OCI-LY3 (cell line): ENCODE measurements at regions not wholly inside any gene's neighbourhood (a gene's known extent, or its start where the extent isn't known, plus 50 kb on each side); places are given as distances from the start of the nearest gene placed in this dataset.

Source experiments
- H2AFZ ChIP-seq: fragments of 200-600, 300-600 bp; shearing (Covaris generic); 2 replicates; pipeline ENCODE4 v1.6.0; 2014; ENCODE audit warnings: antibody characterized with exemption, low read depth, low read length
- H3K27ac ChIP-seq: fragments of 200-600, 300-600 bp; sonication (generic); 2 replicates; pipeline ENCODE4 v1.5.1; 2014; ENCODE audit warnings: mild to moderate bottlenecking, low read length, moderate library complexity, mixed read lengths
- H3K27me3 ChIP-seq: fragments of 200-600, 300-600 bp; sonication (generic); 2 replicates; pipeline ENCODE4 v1.6.1; 2014; ENCODE audit warnings: low read depth, low read length, mixed read lengths
- H3K36me3 ChIP-seq: fragments of 200-600, 300-600 bp; sonication (generic); replicated peaks from 2 replicates; pipeline ENCODE3; 2014; ENCODE audit warnings: low read depth, low read length, mixed read lengths
- H3K4me1 ChIP-seq: fragments of 300-600, 200-600 bp; sonication (generic); 2 replicates; pipeline ENCODE4 v1.6.1; 2014; ENCODE audit warnings: low read length, mixed read lengths
- H3K4me2 ChIP-seq: fragments of 200-600, 300-600 bp; sonication (generic); 2 replicates; pipeline ENCODE4 v1.6.1; 2014; ENCODE audit warnings: low read length, mixed read lengths
- H3K4me3 ChIP-seq: fragments of 300-600, 200-600 bp; sonication (generic); 2 replicates; pipeline ENCODE4 v1.5.1; 2014; ENCODE audit warnings: antibody characterized with exemption, mild to moderate bottlenecking, low read length, moderate library complexity
- H3K79me2 ChIP-seq: fragments of 300-600, 200-600 bp; shearing (Covaris generic); 2 replicates; pipeline ENCODE4 v1.6.1; 2014; ENCODE audit warnings: mild to moderate bottlenecking, low read length, mixed read lengths
- H3K9ac ChIP-seq: fragments of 300-600, 200-600 bp; shearing (Covaris generic); 2 replicates; pipeline ENCODE4 v1.6.0; 2014; ENCODE audit warnings: mild to moderate bottlenecking, low read length, moderate library complexity
- H3K9me3 ChIP-seq: fragments of 200-600, 300-600 bp; shearing (Covaris generic); 2 replicates; pipeline ENCODE4 v1.6.1; 2014; ENCODE audit warnings: low read length, mixed read lengths; ENCODE audit not compliant: insufficient read depth
- H4K20me1 ChIP-seq: fragments of 200-600, 300-600 bp; sonication (generic); 2 replicates; pipeline ENCODE4 v1.6.1; 2016; ENCODE audit warnings: low read length, mixed read lengths; ENCODE audit not compliant: insufficient read depth
- CTCF ChIP-seq: fragments of 200-600, 300-600 bp; sonication (generic); IDR thresholded peaks from 2 replicates; pipeline ENCODE4 v1.5.1; 2014; ENCODE audit warnings: antibody characterized with exemption, low read length, low read depth
- EZH2phosphoT487 ChIP-seq: fragments of 200-600 bp; shearing (Covaris generic); IDR thresholded peaks from 2 replicates; pipeline ENCODE4 v1.6.1; 2018; ENCODE audit warnings: antibody characterized with exemption, mixed run types, low read depth

GRCh38 chr4:30434656-30435055 is 285.5 kb upstream of the PCDH7 start:
- Histone ChIP-seq H4K20me1 (no peaks in the 10 kb centered on the region), H2AFZ (no peak overlapping the region), H3K27me3 (no peaks in the 10 kb centered on the region), H3K9me3 (no peaks in the 10 kb centered on the region), H3K4me3 (no peak overlapping the region), H3K4me1 (peaks cover 5% of the 10 kb centered on the region; the same call in 1 of the 2 replicates), H3K36me3 (no peaks in the 10 kb centered on the region), H3K4me2 (no peak overlapping the region), H3K79me2 (no peaks in the 10 kb centered on the region), H3K9ac (no peak overlapping the region), H3K27ac (no peak overlapping the region)
- no peak for TF ChIP-seq EZH2phosphoT487

DNA sequence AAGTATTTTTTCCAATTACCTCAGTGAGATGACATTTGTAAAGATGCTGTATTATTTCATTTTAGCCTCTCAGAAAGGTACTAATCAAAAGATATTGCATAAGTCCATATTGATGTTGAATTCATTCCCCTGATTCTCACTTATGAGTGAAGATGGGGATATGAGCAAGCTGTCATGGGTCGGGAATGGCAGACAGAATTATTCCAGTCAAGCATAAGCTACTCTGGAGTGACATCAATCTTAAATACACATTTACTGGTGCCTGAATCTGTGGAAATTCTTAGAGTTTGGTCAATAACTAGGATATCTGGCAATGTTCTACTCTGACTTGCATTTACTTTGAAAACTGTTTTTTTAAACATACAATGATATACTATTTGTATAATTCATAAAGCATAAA is 283.8 kb upstream of the PCDH7 start:
- Histone ChIP-seq H3K27me3 (no peaks in the 10 kb centered on the region), H3K27ac (no peak overlapping the region), H2AFZ (no peak overlapping the region), H3K4me2 (no peak overlapping the region), H3K79me2 (no peaks in the 10 kb centered on the region), H3K4me1 (no peaks in the 10 kb centered on the region), H3K4me3 (no peak overlapping the region), H3K9ac (no peak overlapping the region), H4K20me1 (no peaks in the 10 kb centered on the region), H3K36me3 (no peaks in the 10 kb centered on the region), H3K9me3 (no peaks in the 10 kb centered on the region)
- TF ChIP-seq CTCF (no peak), EZH2phosphoT487 (no peak)

DNA sequence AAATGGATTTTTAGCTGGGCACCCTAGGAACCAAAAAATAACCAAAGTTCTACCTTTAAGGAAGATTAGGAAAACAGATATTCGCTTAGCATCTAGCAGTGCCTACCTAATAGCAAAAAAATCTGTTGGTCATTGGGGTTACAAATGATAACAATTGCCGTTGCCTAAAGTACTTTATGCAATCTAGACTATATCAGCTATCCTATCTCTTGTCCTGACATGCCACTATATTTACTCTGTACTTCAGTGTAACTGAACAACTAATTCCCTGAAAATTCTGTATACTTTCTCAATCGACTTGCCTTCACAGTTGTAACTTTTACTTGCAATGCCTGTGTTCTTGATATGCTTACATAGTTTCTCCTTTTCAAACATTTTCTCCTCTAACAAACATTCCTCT is 282.9 kb upstream of the PCDH7 start:
- no peak overlapping the region for H2AFZ ChIP-seq
- no peak overlapping the region for H3K27ac ChIP-seq
- H4K20me1 ChIP-seq = no peaks in the 10 kb centered on the region
- H3K79me2 ChIP-seq = no peaks in the 10 kb centered on the region
- H3K4me3 ChIP-seq = no peak overlapping the region
- no peak overlapping the region for H3K9ac ChIP-seq
- H3K4me2 ChIP-seq = no peak overlapping the region
- TF ChIP-seq EZH2phosphoT487 (no peak), CTCF (no peak)
- no peaks in the 10 kb centered on the region for H3K27me3 ChIP-seq
- H3K36me3 ChIP-seq = no peaks in the 10 kb centered on the region
- no peaks in the 10 kb centered on the region for H3K9me3 ChIP-seq
- H3K4me1 ChIP-seq = no peaks in the 10 kb centered on the region

DNA sequence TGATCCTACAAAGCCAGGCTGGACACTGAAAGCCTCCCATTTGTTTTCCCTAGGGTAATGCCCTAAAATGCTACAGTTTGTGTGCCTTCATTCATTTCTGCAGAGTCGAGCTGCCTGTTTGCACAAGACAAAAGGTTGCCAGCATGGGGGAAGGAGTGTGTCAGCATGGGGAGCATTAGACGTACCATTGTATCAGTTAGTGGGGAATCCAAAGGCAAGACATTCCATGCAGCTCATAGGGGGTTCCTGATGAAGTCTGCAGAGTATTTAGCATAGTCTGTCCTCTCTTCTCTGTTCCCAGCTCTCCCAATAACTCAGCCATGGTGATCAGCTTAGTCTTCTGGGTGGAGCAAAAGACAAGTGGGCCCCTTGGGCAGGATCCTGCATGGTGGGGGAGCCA is 276.9 kb upstream of the PCDH7 start:
- Histone ChIP-seq H3K4me1 (no peaks in the 10 kb centered on the region), H2AFZ (no peak overlapping the region), H3K9ac (no peak overlapping the region), H4K20me1 (no peaks in the 10 kb centered on the region), H3K27ac (no peak overlapping the region), H3K27me3 (no peaks in the 10 kb centered on the region), H3K4me3 (no peak overlapping the region), H3K36me3 (no peaks in the 10 kb centered on the region), H3K9me3 (no peaks in the 10 kb centered on the region), H3K4me2 (no peak overlapping the region), H3K79me2 (no peaks in the 10 kb centered on the region)
- TF ChIP-seq EZH2phosphoT487 = no peak
- TF ChIP-seq CTCF = no peak

DNA sequence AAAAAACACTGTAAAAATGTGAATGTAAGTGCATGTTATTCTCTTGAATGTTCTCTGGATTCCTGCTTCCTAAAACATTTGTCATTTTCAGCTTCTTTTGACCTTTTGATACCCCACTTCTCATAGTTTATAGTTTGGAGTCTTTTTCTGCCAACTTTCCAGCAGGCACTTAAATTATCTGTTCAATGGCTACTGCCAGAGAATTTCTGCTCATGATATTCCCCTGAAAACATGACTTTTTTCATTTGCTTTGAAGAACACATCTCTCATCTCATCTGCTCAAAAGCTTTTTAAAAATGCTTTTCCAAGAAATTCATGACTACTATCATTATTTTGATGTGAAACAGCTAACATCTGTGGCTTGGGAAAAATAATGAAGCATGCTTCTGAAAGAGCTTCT is 269.7 kb upstream of the PCDH7 start:
- Histone ChIP-seq H3K36me3 (no peaks in the 10 kb centered on the region), H3K27me3 (no peaks in the 10 kb centered on the region), H3K4me3 (no peak overlapping the region), H3K4me2 (no peak overlapping the region), H4K20me1 (no peaks in the 10 kb centered on the region), H2AFZ (no peak overlapping the region), H3K27ac (no peak overlapping the region), H3K79me2 (no peaks in the 10 kb centered on the region), H3K9ac (no peak overlapping the region), H3K9me3 (no peaks in the 10 kb centered on the region), H3K4me1 (no peaks in the 10 kb centered on the region)
- TF ChIP-seq CTCF (no peak), EZH2phosphoT487 (no peak)
